ENCODE measurements at regions not wholly inside any gene's neighbourhood (a gene's known extent, or its start where the extent isn't known, plus 50 kb on each side); places are given as distances from the start of the nearest gene placed in this dataset.

- TF ChIP-seq CTCF (IDR thresholded peaks at IDR 0.05 in 4 of 5, conservative IDR thresholded peaks at IDR 0.05 in 1 of 5), result no peak
- no peak for TF ChIP-seq POLR2A (IDR thresholded peaks at IDR 0.05)
Measured at GRCh38 chr1:239730378-239730777, 344.0 kb downstream of the CHRM3 start.

All from gastrocnemius medialis (tissue), 4 donors.